GM23338 (cell line): ENCODE measurements at regions not wholly inside any gene's neighbourhood (a gene's known extent, or its start where the extent isn't known, plus 50 kb on each side); places are given as distances from the start of the nearest gene placed in this dataset.

ENCODE experiments used
- ATAC-seq: fragments of 200-7000 bp; cut with Tn5 transposase; 3 replicates; pipeline ENCODE4 v1.9.1; 2020
- DNase-seq: peaks from one replicate; pipeline ENCODE4 v3.0.0-alpha.2; 2015; ENCODE audit warnings: low spot score
- H2AFZ ChIP-seq: fragments of 200-600 bp; sonication (generic); 2 replicates; pipeline ENCODE4 v1.8.0; 2016; ENCODE audit warnings: antibody characterized with exemption, mild to moderate bottlenecking, moderate library complexity
- H3F3A ChIP-seq: fragments of 200-600 bp; sonication (generic); replicated peaks from 2 replicates; pipeline ENCODE4 v1.8.0; 2017; ENCODE audit warnings: antibody characterized with exemption, mixed run types, low read depth
- H3K27ac ChIP-seq: fragments of 200-600 bp; sonication (generic); 2 replicates; pipeline ENCODE4 v1.6.1; 2016; ENCODE audit warnings: low read depth
- H3K27me3 ChIP-seq: fragments of 200-600 bp; sonication (generic); 2 replicates; pipeline ENCODE4 v1.8.0; 2016; ENCODE audit warnings: mild to moderate bottlenecking, mixed run types, moderate library complexity; ENCODE audit not compliant: insufficient read depth
- H3K36me3 ChIP-seq: fragments of 200-600 bp; sonication (generic); 2 replicates; pipeline ENCODE4 v1.8.0; 2016; ENCODE audit warnings: mild to moderate bottlenecking; ENCODE audit not compliant: insufficient read depth
- H3K4me1 ChIP-seq: fragments of 200-600 bp; sonication (generic); 2 replicates; pipeline ENCODE4 v1.8.0; 2016; ENCODE audit warnings: mild to moderate bottlenecking, moderate library complexity; ENCODE audit not compliant: insufficient read depth
- H3K4me2 ChIP-seq: fragments of 200-600 bp; sonication (generic); 2 replicates; pipeline ENCODE4 v1.7.1; 2017; ENCODE audit warnings: mixed run types
- H3K4me3 ChIP-seq: fragments of 200-600 bp; sonication (generic); 2 replicates; pipeline ENCODE4 v1.6.1; 2016; ENCODE audit warnings: mixed run types
- H3K79me2 ChIP-seq: fragments of 200-600 bp; sonication (generic); replicated peaks from 2 replicates; pipeline ENCODE4 v1.8.0; 2017; ENCODE audit warnings: mild to moderate bottlenecking; ENCODE audit not compliant: insufficient read depth
- H3K9me2 ChIP-seq: fragments of 200-600 bp; sonication (generic); 2 replicates; pipeline ENCODE4 v1.8.0; 2017; ENCODE audit not compliant: insufficient read depth
- H4K20me1 ChIP-seq: fragments of 200-600 bp; sonication (generic); replicated peaks from 2 replicates; pipeline ENCODE4 v1.8.0; 2017; ENCODE audit warnings: mild to moderate bottlenecking; ENCODE audit not compliant: insufficient read depth
- H3K27ac Mint-ChIP-seq: 2 replicates; pipeline ENCODE4 v1.8.0; 2020; ENCODE audit warnings: inconsistent platforms, mild to moderate bottlenecking, moderate library complexity, mixed read lengths
- H3K27me3 Mint-ChIP-seq: 3 replicates; pipeline ENCODE4 v1.8.0; 2022; ENCODE audit warnings: low read depth, mild to moderate bottlenecking, moderate library complexity, mixed read lengths, inconsistent platforms; ENCODE audit not compliant: insufficient read depth, poor library complexity
- H3K36me3 Mint-ChIP-seq: 3 replicates; pipeline ENCODE4 v1.8.0; 2021; ENCODE audit warnings: low read depth, mild to moderate bottlenecking, inconsistent platforms, moderate library complexity, mixed read lengths
- H3K4me1 Mint-ChIP-seq: 3 replicates; pipeline ENCODE4 v1.8.0; 2020; ENCODE audit warnings: mild to moderate bottlenecking, inconsistent platforms, mixed read lengths
- H3K4me3 Mint-ChIP-seq: 3 replicates; pipeline ENCODE4 v1.8.0; 2021; ENCODE audit warnings: moderate library complexity, mild to moderate bottlenecking, inconsistent platforms, mixed read lengths
- H3K9me3 Mint-ChIP-seq: 3 replicates; pipeline ENCODE4 v1.8.0; 2020; ENCODE audit warnings: moderate library complexity, mild to moderate bottlenecking, inconsistent platforms, mixed read lengths
- CREB1 ChIP-seq: fragments of 250-450 bp; sonication (Bioruptor Pico); IDR thresholded peaks from 2 replicates; pipeline ENCODE4 v1.5.0; 2020; ENCODE audit warnings: low read depth, mild to moderate bottlenecking, moderate library complexity
- EZH2 ChIP-seq: fragments of 200-600 bp; sonication (generic); IDR thresholded peaks from one replicate; pipeline ENCODE4 v1.8.0; 2017; ENCODE audit warnings: antibody characterized with exemption, mild to moderate bottlenecking, low read depth; ENCODE audit not compliant: unreplicated experiment
- JUNB ChIP-seq: IDR thresholded peaks from one replicate; pipeline ENCODE4 v1.6.1; 2016; ENCODE audit warnings: antibody characterized with exemption; ENCODE audit not compliant: unreplicated experiment
- NANOG ChIP-seq: IDR thresholded peaks from 2 replicates; pipeline ENCODE4 v1.6.1; 2016; ENCODE audit warnings: antibody characterized with exemption, borderline replicate concordance
- STAT1 ChIP-seq: IDR thresholded peaks from one replicate; pipeline ENCODE4 v1.6.1; 2016; ENCODE audit warnings: antibody characterized with exemption; ENCODE audit not compliant: unreplicated experiment
- ZNF331 ChIP-seq: fragments of 250-450 bp; sonication (Bioruptor Pico); IDR thresholded peaks from 2 replicates; pipeline ENCODE4 v1.5.0; 2020; ENCODE audit warnings: low read depth, mild to moderate bottlenecking, moderate library complexity
- TF ChIP-seq, protein P1 (sequence below), 2 experiments: fragments of 200-600 bp in 1 of 2; sonication (generic) in 1 of 2; conservative IDR thresholded peaks; 2 replicates each; pipeline versions ENCODE4 v1.5.1 to v1.6.1; 2016 to 2017; ENCODE audit warnings: antibody characterized with exemption in 2 of 2, low read depth in 2 of 2, mild to moderate bottlenecking in 2 of 2, moderate library complexity in 1 of 2
- TF ChIP-seq, protein P2 (sequence below): IDR thresholded peaks from one replicate; pipeline ENCODE4 v1.6.1; 2018; ENCODE audit warnings: antibody characterized with exemption; ENCODE audit not compliant: unreplicated experiment
- TF ChIP-seq, protein P3 (sequence below): IDR thresholded peaks from 2 replicates; pipeline ENCODE4 v1.6.1; 2016; ENCODE audit warnings: antibody characterized with exemption

GRCh38 chr1:56073614-56074006 is 505.8 kb downstream of the PLPP3 start (continued):
- TF ChIP-seq, protein P1, sequence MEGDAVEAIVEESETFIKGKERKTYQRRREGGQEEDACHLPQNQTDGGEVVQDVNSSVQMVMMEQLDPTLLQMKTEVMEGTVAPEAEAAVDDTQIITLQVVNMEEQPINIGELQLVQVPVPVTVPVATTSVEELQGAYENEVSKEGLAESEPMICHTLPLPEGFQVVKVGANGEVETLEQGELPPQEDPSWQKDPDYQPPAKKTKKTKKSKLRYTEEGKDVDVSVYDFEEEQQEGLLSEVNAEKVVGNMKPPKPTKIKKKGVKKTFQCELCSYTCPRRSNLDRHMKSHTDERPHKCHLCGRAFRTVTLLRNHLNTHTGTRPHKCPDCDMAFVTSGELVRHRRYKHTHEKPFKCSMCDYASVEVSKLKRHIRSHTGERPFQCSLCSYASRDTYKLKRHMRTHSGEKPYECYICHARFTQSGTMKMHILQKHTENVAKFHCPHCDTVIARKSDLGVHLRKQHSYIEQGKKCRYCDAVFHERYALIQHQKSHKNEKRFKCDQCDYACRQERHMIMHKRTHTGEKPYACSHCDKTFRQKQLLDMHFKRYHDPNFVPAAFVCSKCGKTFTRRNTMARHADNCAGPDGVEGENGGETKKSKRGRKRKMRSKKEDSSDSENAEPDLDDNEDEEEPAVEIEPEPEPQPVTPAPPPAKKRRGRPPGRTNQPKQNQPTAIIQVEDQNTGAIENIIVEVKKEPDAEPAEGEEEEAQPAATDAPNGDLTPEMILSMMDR (conservative IDR thresholded peaks at IDR 0.05; ENCODE audit: low read depth in 2 of 2), result no peak
- TF ChIP-seq CREB1 (CRISPR knock-in tag), result no peak
- TF ChIP-seq, protein P2, sequence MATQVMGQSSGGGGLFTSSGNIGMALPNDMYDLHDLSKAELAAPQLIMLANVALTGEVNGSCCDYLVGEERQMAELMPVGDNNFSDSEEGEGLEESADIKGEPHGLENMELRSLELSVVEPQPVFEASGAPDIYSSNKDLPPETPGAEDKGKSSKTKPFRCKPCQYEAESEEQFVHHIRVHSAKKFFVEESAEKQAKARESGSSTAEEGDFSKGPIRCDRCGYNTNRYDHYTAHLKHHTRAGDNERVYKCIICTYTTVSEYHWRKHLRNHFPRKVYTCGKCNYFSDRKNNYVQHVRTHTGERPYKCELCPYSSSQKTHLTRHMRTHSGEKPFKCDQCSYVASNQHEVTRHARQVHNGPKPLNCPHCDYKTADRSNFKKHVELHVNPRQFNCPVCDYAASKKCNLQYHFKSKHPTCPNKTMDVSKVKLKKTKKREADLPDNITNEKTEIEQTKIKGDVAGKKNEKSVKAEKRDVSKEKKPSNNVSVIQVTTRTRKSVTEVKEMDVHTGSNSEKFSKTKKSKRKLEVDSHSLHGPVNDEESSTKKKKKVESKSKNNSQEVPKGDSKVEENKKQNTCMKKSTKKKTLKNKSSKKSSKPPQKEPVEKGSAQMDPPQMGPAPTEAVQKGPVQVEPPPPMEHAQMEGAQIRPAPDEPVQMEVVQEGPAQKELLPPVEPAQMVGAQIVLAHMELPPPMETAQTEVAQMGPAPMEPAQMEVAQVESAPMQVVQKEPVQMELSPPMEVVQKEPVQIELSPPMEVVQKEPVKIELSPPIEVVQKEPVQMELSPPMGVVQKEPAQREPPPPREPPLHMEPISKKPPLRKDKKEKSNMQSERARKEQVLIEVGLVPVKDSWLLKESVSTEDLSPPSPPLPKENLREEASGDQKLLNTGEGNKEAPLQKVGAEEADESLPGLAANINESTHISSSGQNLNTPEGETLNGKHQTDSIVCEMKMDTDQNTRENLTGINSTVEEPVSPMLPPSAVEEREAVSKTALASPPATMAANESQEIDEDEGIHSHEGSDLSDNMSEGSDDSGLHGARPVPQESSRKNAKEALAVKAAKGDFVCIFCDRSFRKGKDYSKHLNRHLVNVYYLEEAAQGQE, result no peak

- Mint-ChIP-seq H3K4me1 (no peaks in the 10 kb centered on the region), H3K36me3 (no peaks in the 10 kb centered on the region), H3K27me3 (peaks cover 2% of the 10 kb centered on the region), H3K27ac (no peak overlapping the region), H3K9me3 (no peaks in the 10 kb centered on the region), H3K4me3 (no peak overlapping the region)
- H3K27ac ChIP-seq, result no peak overlapping the region
- ATAC-seq, result no peak
- no peaks in the 10 kb centered on the region for H3F3A ChIP-seq
- H3K4me2 ChIP-seq, result no peak overlapping the region
- no peaks in the 10 kb centered on the region for H3K27me3 ChIP-seq
- no peaks in the 10 kb centered on the region for H3K4me1 ChIP-seq
- TF ChIP-seq NANOG, result no peak
- no peak for TF ChIP-seq JUNB
- TF ChIP-seq ZNF331, result no peak
- TF ChIP-seq EZH2, result no peak
- no peaks in the 10 kb centered on the region for H3K79me2 ChIP-seq
- H3K9me2 ChIP-seq, result peaks cover 14% of the 10 kb centered on the region; the same call in 1 of the 2 replicates
- no peak overlapping the region for H2AFZ ChIP-seq
- no peaks in the 10 kb centered on the region for H4K20me1 ChIP-seq
- H3K36me3 ChIP-seq, result no peaks in the 10 kb centered on the region
- no peak for DNase-seq
- no peak overlapping the region for H3K4me3 ChIP-seq
Observed at GRCh38 chr1:56073206-56073605, 506.2 kb downstream of the PLPP3 start.

- H3K27me3 Mint-ChIP-seq, result peaks cover 2% of the 10 kb centered on the region
- H3K27ac Mint-ChIP-seq, result no peak overlapping the region
- Histone ChIP-seq H3F3A (no peaks in the 10 kb centered on the region), H3K79me2 (no peaks in the 10 kb centered on the region), H3K27me3 (no peaks in the 10 kb centered on the region), H2AFZ (no peak overlapping the region), H4K20me1 (no peaks in the 10 kb centered on the region), H3K9me2 (peaks cover 14% of the 10 kb centered on the region; the same call in 1 of the 2 replicates), H3K4me1 (no peaks in the 10 kb centered on the region), H3K27ac (no peak overlapping the region), H3K4me3 (no peak overlapping the region), H3K36me3 (no peaks in the 10 kb centered on the region), H3K4me2 (no peak overlapping the region)
- ATAC-seq (no peak), DNase-seq (no peak)
- no peaks in the 10 kb centered on the region for H3K36me3 Mint-ChIP-seq
- H3K9me3 Mint-ChIP-seq, result no peaks in the 10 kb centered on the region
- no peaks in the 10 kb centered on the region for H3K4me1 Mint-ChIP-seq
- H3K4me3 Mint-ChIP-seq, result no peak overlapping the region
- no peak for TF ChIP-seq ZNF331
- TF ChIP-seq, protein P3, sequence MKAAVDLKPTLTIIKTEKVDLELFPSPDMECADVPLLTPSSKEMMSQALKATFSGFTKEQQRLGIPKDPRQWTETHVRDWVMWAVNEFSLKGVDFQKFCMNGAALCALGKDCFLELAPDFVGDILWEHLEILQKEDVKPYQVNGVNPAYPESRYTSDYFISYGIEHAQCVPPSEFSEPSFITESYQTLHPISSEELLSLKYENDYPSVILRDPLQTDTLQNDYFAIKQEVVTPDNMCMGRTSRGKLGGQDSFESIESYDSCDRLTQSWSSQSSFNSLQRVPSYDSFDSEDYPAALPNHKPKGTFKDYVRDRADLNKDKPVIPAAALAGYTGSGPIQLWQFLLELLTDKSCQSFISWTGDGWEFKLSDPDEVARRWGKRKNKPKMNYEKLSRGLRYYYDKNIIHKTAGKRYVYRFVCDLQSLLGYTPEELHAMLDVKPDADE, result no peak
- TF ChIP-seq JUNB, result no peak
- TF ChIP-seq STAT1, result no peak
- no peak for TF ChIP-seq CREB1 (CRISPR knock-in tag)
- TF ChIP-seq, protein P2, result no peak
Observed at GRCh38 chr1:56072310-56072709, 507.1 kb downstream of the PLPP3 start.
